ENCODE measurements at regions not wholly inside any gene's neighbourhood (a gene's known extent, or its start where the extent isn't known, plus 50 kb on each side); places are given as distances from the start of the nearest gene placed in this dataset.

GRCh38 chr14:30218907-30219306 lies 291.3 kb upstream of the PRKD1 start (continued):
- TF ChIP-seq EZH2phosphoT487 (IDR thresholded peaks at IDR 0.05; ENCODE audit: unreplicated experiment) = no peak
- no peak for TF ChIP-seq EZH2 (IDR thresholded peaks at IDR 0.05; ENCODE audit: low read depth, unreplicated experiment)
- TF ChIP-seq, protein P1, sequence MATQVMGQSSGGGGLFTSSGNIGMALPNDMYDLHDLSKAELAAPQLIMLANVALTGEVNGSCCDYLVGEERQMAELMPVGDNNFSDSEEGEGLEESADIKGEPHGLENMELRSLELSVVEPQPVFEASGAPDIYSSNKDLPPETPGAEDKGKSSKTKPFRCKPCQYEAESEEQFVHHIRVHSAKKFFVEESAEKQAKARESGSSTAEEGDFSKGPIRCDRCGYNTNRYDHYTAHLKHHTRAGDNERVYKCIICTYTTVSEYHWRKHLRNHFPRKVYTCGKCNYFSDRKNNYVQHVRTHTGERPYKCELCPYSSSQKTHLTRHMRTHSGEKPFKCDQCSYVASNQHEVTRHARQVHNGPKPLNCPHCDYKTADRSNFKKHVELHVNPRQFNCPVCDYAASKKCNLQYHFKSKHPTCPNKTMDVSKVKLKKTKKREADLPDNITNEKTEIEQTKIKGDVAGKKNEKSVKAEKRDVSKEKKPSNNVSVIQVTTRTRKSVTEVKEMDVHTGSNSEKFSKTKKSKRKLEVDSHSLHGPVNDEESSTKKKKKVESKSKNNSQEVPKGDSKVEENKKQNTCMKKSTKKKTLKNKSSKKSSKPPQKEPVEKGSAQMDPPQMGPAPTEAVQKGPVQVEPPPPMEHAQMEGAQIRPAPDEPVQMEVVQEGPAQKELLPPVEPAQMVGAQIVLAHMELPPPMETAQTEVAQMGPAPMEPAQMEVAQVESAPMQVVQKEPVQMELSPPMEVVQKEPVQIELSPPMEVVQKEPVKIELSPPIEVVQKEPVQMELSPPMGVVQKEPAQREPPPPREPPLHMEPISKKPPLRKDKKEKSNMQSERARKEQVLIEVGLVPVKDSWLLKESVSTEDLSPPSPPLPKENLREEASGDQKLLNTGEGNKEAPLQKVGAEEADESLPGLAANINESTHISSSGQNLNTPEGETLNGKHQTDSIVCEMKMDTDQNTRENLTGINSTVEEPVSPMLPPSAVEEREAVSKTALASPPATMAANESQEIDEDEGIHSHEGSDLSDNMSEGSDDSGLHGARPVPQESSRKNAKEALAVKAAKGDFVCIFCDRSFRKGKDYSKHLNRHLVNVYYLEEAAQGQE (IDR thresholded peaks at IDR 0.05; ENCODE audit: unreplicated experiment) = no peak

DNA sequence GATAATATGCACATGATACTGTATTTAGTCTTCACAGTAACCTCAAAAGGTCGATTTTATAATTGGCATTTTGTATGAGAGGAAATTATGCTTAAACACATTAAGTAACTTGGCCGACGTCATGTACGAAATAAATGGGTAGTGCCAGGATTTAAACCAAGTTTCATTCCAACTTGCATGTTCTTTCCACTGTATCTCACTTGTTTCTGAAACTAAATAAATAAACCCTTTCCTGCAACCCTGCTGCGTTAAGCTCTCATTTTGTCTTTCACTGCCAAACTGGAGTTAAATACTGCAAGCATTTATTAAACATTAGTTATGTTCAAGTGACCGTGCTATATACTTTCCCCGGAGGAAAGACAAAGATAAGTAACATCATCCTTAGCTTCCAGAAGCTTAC lies 293.9 kb upstream of the PRKD1 start:
- no peaks in the 10 kb centered on the region for H3K27me3 ChIP-seq (ENCODE audit: insufficient read depth)
- no peak overlapping the region for H3K27ac ChIP-seq (ENCODE audit: low read depth)
- H2AFZ ChIP-seq = no peak overlapping the region
- no peak for ATAC-seq
- H3K4me1 ChIP-seq (ENCODE audit: insufficient read depth) = no peaks in the 10 kb centered on the region
- H3K36me3 ChIP-seq (ENCODE audit: insufficient read depth) = no peaks in the 10 kb centered on the region
- Mint-ChIP-seq H3K9me3 (no peaks in the 10 kb centered on the region), H3K27ac (no peak overlapping the region), H3K4me1 (no peaks in the 10 kb centered on the region), H3K36me3 (ENCODE audit: low read depth) (no peaks in the 10 kb centered on the region), H3K4me3 (no peak overlapping the region), H3K27me3 (ENCODE audit: insufficient read depth, low read depth, poor library complexity) (no peaks in the 10 kb centered on the region)
- DNase-seq (ENCODE audit: low spot score) = no peak
- no peak overlapping the region for H3K4me2 ChIP-seq
- no peaks in the 10 kb centered on the region for H3K9me2 ChIP-seq (ENCODE audit: insufficient read depth)
- H3K4me3 ChIP-seq = no peak overlapping the region
- no peaks in the 10 kb centered on the region for H3F3A ChIP-seq (replicated peaks; ENCODE audit: low read depth)
- H3K79me2 ChIP-seq (replicated peaks; ENCODE audit: insufficient read depth) = no peaks in the 10 kb centered on the region
- no peaks in the 10 kb centered on the region for H4K20me1 ChIP-seq (replicated peaks; ENCODE audit: insufficient read depth)
- TF ChIP-seq POLR2AphosphoS5 (IDR thresholded peaks at IDR 0.05; ENCODE audit: low read depth) = no peak
- TF ChIP-seq CREB1 (CRISPR knock-in tag; IDR thresholded peaks at IDR 0.05; ENCODE audit: low read depth) = no peak
- TF ChIP-seq, protein P1 (IDR thresholded peaks at IDR 0.05; ENCODE audit: unreplicated experiment) = no peak
- TF ChIP-seq, protein P2, sequence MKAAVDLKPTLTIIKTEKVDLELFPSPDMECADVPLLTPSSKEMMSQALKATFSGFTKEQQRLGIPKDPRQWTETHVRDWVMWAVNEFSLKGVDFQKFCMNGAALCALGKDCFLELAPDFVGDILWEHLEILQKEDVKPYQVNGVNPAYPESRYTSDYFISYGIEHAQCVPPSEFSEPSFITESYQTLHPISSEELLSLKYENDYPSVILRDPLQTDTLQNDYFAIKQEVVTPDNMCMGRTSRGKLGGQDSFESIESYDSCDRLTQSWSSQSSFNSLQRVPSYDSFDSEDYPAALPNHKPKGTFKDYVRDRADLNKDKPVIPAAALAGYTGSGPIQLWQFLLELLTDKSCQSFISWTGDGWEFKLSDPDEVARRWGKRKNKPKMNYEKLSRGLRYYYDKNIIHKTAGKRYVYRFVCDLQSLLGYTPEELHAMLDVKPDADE (IDR thresholded peaks at IDR 0.05) = no peak
- TF ChIP-seq STAT1 (IDR thresholded peaks at IDR 0.05; ENCODE audit: unreplicated experiment) = no peak
- no peak for TF ChIP-seq NANOG (IDR thresholded peaks at IDR 0.05; ENCODE audit: borderline replicate concordance)
- no peak for TF ChIP-seq EZH2phosphoT487 (IDR thresholded peaks at IDR 0.05; ENCODE audit: unreplicated experiment)
- no peak for TF ChIP-seq ZNF114 (CRISPR knock-in tag; IDR thresholded peaks at IDR 0.05)
- TF ChIP-seq, protein P3, sequence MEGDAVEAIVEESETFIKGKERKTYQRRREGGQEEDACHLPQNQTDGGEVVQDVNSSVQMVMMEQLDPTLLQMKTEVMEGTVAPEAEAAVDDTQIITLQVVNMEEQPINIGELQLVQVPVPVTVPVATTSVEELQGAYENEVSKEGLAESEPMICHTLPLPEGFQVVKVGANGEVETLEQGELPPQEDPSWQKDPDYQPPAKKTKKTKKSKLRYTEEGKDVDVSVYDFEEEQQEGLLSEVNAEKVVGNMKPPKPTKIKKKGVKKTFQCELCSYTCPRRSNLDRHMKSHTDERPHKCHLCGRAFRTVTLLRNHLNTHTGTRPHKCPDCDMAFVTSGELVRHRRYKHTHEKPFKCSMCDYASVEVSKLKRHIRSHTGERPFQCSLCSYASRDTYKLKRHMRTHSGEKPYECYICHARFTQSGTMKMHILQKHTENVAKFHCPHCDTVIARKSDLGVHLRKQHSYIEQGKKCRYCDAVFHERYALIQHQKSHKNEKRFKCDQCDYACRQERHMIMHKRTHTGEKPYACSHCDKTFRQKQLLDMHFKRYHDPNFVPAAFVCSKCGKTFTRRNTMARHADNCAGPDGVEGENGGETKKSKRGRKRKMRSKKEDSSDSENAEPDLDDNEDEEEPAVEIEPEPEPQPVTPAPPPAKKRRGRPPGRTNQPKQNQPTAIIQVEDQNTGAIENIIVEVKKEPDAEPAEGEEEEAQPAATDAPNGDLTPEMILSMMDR (conservative IDR thresholded peaks at IDR 0.05; ENCODE audit: low read depth in 2 of 2) = no peak
- TF ChIP-seq EZH2 (IDR thresholded peaks at IDR 0.05; ENCODE audit: low read depth, unreplicated experiment) = no peak

Measured in GM23338 (cell line).